ENCODE measurements at regions not wholly inside any gene's neighbourhood (a gene's known extent, or its start where the extent isn't known, plus 50 kb on each side); places are given as distances from the start of the nearest gene placed in this dataset.

- TF ChIP-seq CTCF (IDR thresholded peaks at IDR 0.05; ENCODE audit: low read depth, low read length, poor library complexity, severe bottlenecking) = no peak
- TF ChIP-seq EZH2phosphoT487 (IDR thresholded peaks at IDR 0.05; ENCODE audit: borderline replicate concordance, low read length) = no peak
These were observed 160.6 kb upstream of the OSR1 start for GRCh38 chr2:19519045-19519444.

Data from DOHH2 (cell line).